NCI-H187 (cell line): ENCODE measurements at regions not wholly inside any gene's neighbourhood (a gene's known extent, or its start where the extent isn't known, plus 50 kb on each side); places are given as distances from the start of the nearest gene placed in this dataset.
A peak's percentile ranks its signal among the peaks of the same experiment; 100 is the strongest.

Source experiments
- DNase-seq, 2 experiments: peaks; one replicate each; lab custom pipeline; 2025; lab: John Stamatoyannopoulos, UW

DNA sequence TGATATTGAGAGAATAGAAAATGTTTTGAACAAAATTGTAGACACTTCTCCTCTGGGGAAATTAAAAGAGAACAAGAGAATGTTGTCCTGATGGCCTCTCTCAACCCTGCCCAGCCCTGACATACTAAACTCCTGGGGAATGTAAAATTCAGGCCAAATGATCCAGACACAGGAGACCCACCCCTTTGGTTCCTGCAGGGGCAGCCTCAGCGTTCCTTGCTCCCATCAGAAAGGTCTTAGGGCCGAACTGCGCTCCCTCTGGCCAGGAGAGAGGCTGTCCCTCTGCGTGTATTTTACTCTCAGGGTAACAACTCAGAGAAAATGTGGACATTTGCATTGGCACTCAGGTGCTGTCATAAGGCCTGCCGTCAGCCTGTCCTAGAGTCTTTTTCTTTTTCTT is 616.3 kb upstream of the KLF4 start:
- DNase-seq: no peak

DNA sequence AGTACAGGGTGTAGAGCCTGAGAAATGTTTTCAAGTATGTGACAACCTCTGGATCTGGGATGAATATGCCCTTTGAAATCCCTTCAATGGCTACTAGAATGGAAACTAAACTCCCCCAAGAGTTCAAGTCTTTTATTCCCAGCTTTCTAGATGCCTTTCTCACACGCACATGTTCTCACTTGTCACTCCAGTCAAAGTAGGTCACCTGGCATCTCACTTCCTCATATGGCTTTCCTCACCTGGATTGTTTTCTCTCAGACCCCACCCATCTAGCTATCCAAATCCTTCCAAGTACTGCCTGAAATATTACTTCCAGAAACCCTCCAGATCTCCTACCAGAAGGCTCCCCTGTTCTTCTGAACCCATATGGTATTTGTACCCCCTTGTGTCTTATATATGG is 615.4 kb upstream of the KLF4 start:
- DNase-seq: no peak

DNA sequence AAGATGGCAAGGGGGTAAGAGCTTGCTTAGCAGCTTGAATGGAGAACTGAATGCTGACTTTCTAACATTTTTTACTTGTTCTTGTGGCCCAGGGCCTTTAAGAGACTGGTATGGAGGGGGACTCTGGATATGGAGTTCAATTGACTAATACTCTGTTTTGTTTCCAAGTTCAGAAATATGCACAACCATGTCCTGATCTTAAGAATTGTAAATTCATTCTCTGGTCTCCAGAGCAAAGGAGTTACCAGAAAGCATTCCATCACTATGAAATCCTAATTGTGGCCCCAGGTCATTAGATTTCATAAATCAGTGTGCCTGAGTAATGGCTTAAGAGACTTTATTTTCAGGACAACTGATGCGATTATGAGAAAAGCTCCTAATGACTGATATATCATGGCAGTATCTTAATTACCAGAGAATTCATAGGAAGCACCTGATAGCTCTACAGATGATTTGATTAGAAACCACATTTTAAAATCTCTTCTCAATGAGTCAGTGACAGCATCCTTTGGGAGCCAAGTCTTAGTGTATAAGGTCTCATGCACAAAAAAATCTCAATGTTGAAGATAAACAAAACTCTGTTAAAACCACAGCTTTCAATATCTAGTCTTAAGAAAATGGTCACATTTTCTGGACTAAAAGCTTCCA is 613.6 kb upstream of the KLF4 start:
- no peak for DNase-seq

DNA sequence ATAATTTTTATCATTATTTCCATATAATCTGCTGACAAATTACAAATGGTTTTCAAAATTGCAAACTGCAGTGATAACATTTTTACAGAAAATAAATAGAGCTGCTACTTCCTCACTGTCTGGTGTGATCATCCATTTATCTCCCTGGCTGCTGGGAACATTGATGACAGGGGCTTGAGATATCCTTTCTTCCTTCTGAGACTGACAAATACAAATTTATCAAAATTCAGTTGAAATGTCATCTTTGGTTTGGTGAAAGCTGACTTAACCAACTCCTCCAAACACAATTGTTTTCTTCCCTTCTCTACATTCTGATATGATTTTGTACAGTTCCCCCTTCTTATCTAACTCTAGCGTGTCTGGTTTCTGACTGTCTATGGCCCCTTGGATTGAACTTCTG is 611.8 kb upstream of the KLF4 start:
- DNase-seq: no peak

DNA sequence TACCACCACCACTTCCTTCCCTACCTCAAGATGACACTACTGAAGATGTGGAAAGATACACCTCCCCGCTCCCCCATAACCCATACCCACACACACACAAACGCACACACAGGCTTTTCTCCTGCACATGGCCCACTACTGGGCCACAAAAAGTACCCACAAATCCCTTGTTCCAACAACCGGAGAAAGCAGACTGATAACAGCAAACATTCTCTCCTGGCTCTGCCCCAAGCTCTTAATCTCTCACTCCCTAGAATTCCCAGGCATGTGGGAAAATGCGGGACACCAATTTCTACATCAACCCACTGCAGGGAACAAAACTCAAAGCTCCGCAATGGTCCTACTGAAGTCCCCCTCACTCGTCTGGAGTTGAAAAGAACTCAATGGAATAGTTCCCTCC is 611.0 kb upstream of the KLF4 start:
- DNase-seq: no peak

DNA sequence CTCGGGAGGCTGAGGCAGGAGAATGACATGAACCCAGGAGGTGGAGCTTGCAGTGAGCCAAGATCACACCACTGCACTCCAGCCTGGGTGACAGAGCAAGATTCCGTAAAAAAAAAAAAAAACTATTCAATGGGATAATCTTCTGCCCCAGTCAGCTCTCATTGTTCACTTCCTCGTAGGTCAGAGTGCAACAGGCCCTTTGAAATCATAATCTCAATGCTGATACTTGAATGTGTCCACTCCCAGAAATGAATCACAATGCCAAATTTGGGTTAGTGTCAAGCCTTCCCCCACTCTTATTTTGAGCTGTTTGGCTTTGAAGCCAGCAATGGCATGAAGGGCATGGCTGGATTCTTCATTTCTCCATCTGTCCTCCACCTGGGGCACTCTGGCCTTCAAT is 610.3 kb upstream of the KLF4 start:
- no peak for DNase-seq

DNA sequence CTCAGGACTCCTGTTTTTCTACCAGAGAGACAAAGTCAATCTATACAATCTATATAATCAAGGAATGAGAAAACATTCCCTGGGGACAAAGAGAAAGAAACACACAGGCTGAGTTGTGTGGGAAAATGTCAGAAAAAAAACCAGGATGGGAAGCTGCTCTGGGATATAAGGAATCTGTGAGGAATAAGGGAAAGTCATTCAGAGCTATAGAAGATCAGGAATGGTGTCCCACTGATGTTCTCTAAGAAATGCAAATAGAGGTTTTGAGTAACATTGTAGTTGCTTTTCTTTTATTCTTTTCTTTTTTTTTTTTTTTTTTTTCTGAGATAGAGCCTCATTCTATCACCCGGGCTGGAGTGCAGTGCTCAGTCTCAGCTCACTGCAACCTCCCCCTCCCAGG is 605.9 kb upstream of the KLF4 start:
- no peak for DNase-seq

DNA sequence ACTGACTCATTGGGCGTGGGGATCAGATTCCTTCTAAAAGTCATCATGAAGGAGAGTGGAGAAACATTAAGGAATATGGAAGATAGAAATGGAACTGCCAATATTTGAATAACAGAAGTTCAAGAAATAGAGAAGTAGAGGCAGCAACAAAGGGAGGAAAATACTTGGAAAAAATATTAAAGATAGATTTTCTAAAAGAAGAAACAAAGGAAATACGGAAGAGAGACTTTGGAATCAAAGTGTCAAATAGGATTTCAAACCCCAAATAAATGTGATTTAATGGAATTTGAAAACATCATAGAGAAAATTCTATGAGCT is 605.1 kb upstream of the KLF4 start:
- no peak for DNase-seq

DNA sequence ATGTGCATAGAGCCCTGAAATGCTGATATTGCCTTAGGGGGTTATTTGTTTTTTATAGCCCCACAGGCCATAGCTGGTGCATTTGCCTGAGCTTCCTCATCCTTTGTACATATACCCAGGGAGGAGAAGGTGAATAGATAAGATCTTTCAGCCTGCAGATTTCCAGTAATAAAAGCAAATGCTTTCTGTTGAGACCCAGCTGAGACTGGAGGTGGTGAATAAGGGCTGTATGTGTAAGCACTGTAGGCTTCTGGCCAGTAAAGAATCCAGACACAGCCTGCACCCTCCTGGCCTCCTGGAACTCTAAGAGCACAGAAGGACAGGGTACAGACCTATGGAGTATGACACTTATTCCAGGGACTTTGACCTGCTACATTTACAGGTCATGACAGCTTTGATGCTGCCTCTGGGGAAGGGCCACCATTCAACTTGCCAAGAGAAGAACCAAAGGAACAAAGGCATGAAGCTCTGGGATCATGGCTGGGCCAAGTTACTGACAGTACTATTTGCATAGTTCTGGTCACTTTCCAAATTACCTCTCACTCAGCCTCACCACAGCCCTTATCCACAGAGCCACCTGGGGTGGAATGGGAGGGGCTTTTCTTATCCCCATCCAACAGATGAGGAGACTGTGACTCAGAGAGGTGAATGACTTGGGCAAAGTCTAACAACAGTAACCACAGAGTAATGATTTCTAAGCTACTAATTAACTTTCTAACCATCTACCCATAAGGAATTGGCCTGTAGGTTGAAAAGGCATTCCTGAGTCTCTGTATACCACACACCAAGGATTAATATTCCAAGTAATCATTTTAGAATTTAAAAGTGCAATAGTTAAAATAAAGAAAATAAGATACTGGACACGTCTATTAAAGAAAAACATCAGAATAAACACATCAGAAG is 604.5 kb upstream of the KLF4 start:
- no peak for DNase-seq

DNA sequence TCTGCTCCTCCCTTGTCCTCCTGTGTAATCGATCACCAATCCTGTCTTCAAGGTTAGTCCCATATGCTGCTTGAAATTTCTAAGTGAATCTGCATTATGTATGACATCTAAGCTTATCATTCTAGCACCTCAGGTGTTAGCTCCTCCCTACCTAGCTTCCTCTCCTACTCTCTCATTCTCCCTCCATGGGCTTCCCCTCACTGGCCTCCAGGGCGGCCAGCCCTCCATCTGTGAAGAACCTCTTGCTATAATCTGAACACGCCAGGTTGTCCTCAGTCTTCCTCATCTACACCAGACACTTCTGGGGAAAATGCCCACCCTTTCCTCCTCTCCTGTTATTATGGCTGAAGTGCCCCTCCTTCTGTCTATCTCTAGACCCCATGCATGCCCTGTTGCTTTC is 599.3 kb upstream of the KLF4 start:
- no peak for DNase-seq

DNA sequence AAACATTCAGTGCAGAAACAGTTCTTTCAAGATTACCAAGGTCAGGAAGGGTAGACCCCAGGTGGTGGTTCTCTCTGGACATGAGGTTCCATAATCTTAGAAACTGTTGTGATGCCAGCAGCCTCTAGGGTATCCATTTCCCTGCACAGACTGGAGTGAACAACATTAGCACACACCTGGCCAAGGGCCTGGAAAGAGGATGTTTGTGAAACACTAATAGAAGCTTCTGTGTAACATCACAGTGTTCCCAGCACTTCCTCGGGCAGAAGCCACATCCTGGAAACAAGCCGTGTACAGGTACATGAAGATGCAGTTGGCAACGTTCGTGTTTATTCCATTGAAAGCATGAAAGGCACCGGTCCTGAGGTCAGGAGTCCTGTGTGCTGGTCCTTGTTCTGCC is 598.2 kb upstream of the KLF4 start:
- DNase-seq: no peak

DNA sequence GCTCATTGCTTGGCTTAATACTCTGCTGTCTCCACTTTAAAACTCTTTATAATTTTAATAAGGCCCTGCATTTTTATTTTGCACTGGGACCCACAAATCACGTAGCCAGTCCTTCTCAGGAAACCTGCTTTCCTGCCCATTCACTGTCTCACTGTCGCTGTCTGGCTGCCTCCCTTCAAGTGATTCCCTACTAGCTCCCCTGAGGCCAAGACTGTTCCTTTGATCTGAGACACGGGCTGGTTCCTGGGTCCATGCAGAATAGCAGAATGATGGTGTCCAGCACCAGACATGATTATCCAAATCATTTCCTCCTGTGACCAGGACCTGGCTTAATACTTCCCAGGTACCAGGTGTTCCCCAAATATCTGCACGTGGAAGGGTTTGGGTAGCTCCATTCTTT is 597.1 kb upstream of the KLF4 start:
- DNase-seq: no peak

DNA sequence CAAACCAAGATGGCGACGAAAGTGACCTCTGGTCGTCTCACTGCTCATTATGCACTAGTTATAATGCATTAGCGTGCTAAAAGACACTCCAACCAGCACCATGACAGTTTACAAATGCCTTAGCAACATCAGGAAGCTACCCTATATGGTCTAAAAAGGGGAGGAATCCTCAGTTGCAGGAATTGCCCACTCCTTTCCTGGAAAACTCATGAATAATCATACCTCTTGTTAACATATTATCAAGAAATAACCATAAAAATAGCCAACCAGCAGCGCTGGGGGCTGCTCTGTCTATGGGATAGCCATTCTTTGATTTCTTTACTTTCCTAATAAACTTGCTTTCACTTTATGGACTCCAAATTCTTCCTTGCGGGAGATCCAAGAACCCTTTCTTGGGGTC is 595.7 kb upstream of the KLF4 start:
- no peak for DNase-seq

DNA sequence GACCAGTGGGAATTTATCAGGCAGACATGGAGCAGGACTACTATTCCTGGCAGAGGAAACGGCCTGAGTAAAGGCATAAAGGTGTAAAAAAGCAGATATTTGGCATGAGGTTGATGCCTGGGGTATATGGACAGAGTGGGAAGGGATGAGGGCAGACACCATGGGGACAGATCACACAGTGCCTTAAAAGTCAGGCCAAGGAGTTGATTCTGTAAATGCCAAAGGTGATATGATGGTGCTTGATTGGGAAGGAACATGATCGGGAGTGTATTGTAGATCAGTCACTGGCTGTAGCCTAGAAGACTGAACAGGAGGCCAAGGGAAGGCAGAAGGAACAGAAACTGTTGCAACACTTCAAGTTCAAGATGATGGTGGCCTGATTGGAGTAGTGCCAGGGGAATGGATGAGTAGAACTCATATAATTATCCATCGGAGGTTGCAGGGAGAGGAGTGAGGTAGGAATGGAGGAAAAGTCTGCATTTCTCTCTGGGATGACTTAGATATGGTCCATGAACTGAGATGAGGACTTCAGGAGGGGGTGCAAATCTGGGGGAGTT is 594.3 kb upstream of the KLF4 start:
- DNase-seq: no peak

DNA sequence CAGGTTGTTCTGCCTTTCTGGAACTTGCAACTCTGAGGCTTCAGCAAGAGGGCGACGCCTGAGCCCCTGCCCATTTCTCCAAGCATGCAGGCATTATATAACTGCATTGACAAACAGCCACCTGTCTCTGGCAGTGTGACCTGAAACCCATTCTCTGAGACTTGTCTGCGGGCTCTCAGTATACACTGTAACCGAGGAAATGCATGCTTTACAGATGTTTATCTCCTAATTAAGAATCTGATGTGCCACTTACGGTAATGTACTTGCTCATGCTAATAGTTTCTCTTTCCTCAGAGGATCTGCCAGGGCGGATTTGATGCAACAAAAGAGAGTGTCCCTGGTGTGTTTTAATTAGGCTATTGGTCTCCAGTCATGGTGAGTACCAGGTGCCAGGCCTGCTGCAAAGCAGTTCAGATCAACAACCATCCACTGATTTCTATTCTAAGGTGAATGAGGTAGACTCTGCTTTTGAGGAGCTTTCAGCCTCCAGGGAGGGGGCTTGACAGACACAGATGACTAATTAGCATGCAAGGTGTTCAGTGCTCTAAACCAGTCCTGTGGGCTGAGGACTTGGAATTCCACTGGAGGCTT is 593.7 kb upstream of the KLF4 start:
- DNase-seq: peak; percentile 7 to 10

DNA sequence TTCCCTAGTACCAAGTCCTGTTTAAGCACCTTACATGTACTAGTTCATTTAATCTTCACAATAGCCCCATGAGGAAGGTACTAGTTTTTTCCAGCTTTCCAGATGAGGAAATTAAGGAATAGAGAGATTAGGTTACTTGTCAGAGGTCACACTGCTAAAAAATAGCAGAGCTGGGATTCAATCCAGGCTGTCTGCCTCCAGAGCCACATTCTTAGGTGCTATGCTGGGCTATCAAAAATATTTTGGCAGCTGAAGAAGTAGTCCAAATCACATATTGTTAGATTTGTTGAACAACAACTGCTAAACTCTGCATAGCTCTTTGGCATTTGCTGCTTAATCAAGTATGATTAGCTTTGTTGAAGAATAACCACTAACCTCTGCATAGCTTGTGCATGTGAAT is 591.5 kb upstream of the KLF4 start:
- no peak for DNase-seq

DNA sequence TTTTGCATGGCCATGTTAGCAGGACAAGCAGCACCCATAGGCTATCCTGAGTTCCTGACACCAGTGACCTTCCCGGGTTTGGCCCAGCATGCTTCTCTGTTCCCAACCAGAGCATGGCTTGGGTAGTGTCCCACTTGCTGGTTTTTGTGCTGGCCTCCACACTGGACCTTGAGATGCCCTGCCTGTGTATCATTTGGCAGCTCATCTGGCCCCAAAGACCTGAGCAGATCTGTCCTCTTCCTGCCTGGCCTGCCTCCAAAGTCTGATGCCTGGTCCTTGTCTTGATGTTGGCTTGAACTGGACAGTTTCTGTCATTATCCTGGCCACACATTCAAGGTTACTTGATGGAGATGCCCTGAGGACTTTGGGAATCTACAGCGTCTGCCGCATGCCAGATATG is 590.7 kb upstream of the KLF4 start:
- no peak for DNase-seq

DNA sequence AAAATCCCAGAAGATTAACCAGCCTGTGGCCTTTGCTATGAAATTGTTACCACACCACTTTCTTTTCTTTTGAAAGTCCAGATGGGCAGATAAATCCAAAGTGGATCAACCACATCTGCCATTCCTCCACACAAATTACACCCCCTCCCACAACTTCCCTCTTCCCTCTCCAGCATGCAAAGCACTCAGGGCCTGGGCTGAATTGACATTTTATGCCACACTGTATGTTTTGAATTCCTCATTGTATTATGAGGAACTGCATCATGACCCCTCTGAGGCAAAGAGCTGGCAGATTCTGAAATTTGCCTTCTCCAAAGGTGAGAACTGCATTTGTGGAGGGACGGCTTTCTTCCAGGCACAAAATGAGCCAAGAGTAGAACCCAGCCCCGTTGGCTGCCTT is 589.2 kb upstream of the KLF4 start:
- no peak for DNase-seq

DNA sequence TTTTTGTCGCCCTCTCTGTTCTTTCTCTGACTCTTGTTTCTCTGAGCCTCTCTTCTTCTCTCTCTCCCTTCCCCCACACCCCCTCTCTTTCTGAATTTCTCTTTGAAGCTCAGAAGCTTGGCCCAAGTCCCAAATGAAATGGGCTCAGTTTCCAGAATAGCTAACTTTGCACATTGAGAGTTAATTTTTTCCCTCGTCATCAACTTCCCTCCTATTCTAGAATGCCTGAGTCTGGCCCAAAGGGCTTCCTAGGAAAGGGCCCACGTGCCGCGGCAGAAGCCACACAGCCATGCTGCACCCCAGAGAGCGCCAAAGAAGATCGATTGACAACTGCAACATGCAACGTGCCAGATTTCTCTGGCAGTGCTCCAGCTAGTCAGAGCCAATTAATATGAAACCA is 588.8 kb upstream of the KLF4 start:
- DNase-seq: no peak

DNA sequence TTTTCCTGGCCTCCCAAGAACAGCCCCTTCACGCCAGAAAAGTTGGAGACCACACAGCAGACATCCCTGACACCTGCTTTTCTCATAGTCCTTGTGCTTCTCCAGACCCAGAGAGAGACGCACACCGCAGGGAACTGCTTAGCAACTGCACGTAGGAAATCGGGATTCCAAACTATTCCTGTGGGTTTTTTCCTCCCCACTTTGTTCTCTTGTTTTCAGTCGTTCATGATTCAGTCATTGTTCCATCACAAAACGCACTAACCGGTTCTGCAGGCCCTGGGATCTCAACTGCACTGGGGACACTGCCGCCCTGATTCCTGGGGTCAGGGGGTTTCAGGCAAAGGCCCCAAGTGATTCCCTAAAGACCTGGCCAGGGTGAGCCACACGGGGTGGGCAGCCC is 588.0 kb upstream of the KLF4 start:
- DNase-seq: no peak

DNA sequence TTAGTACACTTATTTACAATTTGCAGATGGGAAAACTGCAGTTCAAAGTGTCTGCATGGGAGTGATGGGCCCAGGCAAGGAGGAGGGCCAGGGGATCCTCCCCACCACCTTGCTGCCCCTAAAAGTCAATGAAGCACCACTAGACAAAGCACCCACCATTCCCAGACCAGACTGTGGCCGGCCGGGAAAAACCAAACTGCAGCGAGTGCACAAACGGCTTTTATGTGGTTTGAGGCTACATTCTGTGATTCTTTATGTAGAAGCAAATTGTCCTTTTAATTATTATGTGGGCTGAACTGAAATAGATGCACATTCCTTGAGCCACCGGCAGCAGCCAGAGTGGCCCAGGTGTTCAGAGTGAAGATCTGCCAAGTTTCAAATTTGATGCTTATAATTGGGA is 585.3 kb upstream of the KLF4 start:
- DNase-seq: no peak

DNA sequence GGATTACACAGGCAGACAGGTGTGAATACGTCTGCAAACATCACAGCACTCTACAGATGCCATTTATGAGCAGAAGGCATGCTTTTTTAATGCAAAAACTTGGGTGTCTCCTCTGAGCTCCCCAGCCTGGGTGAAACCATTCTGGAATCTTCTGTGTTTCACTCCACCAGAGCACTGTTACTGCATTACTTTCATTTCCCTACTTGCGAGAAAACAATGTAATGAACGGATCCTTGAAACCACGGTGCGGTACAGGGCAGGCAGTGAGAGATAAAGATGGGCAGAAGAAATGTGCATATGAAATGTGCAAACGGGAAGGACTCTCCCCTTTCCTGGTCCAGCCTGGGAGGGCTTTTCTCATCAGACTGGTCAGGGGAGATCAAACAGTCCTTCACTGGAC is 584.3 kb upstream of the KLF4 start:
- no peak for DNase-seq

DNA sequence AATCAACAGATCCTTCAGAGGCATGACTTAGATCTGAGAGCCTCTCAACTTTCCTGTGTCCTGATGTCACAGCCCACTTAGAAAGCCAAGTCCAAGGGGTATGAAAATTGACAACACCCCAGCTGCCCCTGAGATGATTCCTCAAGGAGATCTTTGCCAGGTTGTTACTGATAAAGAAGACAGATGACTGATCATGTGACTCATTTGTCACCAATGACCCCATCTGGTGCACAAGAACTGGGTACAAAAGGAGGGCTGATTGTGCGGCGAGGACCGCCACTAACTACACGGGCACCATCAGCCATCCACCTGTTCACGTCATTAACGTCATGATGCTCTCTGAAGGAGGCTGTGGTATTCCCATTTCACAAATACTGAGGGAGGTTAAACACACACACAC is 583.2 kb upstream of the KLF4 start:
- DNase-seq: no peak
